HG03066 (cell line): ENCODE measurements at regions not wholly inside any gene's neighbourhood (a gene's known extent, or its start where the extent isn't known, plus 50 kb on each side); places are given as distances from the start of the nearest gene placed in this dataset.
"Not testable (repeated sequence)": the region's sequence is repeated elsewhere in the genome, so short reads cannot be mapped to it uniquely, and the experiment has no call there.

Experiments
- ATAC-seq: cut with Tn5 transposase; IDR thresholded peaks from one replicate; pipeline ENCODE4 v1.9.1; 2021; ENCODE audit warnings: low read depth; ENCODE audit not compliant: unreplicated experiment

DNA sequence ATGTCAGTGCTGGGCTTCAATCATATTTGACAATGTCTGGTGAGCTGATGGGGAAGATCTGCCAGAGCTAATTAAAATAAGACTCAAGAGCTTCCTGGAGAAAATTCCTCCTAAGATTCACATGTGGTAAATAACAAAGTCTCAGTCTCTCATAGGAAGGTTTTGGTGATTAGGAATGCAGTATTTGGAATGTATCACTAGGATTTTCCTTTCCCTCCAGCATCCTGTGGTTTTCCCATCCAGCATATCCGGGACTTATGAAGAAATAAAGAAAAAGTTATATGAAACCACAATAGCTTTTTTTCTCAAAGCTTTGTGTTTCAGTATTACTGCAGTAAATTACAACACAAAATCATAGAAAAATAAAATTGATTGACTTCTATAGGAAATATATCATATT, 1597.1 kb downstream of the ADGRL3 start:
- no peak for ATAC-seq

- ATAC-seq, result no peak
These were observed 1591.3 kb downstream of the ADGRL3 start for GRCh38 chr4:62791386-62791785.

- no peak for ATAC-seq
These were observed 1571.9 kb downstream of the ADGRL3 start for GRCh38 chr4:62771983-62772557.

DNA sequence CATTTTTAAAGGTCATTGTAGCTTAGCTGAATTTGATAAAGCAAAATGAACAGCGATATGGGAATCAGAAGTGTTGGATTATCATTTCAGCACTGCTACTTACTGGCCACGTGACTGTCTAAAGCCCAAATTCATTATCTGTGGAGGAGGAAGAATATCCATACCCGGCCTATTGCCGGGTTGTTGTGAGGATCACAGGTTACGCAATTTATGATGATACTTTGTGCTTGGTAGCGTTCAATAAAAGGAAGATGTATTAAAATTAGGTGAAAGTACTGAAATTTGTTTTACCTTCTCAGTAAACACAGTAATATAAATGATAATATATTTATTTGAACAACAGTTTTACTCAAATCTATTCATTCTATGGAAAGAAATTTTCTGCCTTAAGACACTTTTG, 1540.2 kb downstream of the ADGRL3 start:
- ATAC-seq, result no peak

- no peak for ATAC-seq
These were observed 1517.0 kb downstream of the ADGRL3 start for GRCh38 chr4:62717154-62717553.

DNA sequence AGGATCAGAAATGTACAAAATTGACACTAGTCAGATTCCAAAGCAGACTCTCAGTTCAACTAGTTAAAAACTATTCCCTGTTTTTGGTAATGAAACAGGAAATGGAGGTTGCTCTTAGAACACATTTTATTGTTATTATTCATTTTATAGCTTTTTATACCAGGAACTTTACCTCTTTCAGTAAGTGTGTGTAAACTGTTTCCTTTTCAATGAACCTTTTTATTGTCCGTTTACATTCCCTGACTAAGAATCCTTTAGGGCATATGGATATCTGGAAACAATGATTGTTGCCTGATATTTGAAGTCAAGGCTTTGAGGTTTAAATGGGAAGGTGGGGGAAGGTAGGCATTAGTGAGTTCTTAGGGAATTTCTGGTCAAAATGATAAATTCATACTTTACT, 1511.4 kb downstream of the ADGRL3 start:
- no peak for ATAC-seq

- ATAC-seq, result peak; percentile 65
These were observed 1509.6 kb downstream of the ADGRL3 start for GRCh38 chr4:62709618-62710252.

DNA sequence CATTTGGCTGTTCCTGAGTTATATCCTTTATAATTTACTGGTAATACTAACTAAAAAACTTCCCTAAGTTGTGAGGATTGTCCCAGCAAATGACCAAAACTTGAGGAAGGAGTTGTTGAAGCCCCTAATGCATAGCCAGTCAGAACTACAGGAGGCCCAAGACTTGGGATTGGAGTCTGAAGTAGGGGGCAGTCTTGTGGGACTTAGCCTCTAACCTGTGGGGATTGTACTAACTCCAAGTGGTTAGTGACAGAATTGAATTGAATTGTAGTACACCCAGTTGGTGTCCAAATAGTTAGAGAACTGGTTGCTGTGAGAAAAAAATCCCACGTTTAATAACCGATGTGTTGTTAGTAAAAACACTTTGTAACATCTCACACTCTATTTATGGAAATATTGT, 1506.3 kb downstream of the ADGRL3 start:
- ATAC-seq, result no peak

DNA sequence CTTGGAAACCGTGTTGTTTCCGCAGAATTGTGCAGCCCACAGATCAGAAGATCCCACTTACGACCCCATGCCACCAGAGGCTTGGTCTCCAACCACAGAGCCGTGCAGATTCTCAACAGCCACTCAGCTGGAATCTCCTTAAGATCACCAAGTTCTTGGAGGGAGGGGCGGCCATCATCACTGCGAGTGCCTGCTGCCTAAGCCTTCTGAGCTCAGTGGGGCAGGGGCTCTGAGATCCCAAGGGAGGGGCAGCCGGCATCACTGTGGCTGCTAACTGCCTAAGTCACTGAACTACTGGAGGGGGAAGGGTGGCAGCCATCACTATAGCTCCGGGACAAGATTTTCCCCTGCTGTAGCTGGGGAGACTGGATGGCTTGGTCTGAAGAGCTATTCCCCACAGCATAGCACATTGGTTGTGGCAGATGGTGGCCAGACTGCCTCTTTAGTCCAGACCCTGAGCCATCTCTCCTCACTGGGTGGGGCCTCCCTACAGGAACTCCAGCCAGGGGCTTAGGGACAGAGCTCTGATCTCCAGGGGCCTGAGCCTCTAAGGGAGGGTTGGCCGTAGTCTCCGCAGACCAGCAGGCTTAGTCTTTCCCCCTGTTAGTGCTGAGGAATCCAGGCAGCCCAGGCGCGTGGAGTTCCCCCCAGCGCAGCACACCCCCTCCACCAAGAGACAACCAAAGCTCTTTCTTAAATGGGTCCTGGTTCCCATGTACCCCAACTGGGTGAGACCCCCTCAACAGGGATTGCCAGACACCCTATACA, 1483.9 kb downstream of the ADGRL3 start:
- no peak for ATAC-seq

- ATAC-seq, result no peak
These were observed 1476.8 kb downstream of the ADGRL3 start for GRCh38 chr4:62676962-62677361.

GRCh38 chr4:62670514-62670913, 1470.4 kb downstream of the ADGRL3 start:
- no peak for ATAC-seq

DNA sequence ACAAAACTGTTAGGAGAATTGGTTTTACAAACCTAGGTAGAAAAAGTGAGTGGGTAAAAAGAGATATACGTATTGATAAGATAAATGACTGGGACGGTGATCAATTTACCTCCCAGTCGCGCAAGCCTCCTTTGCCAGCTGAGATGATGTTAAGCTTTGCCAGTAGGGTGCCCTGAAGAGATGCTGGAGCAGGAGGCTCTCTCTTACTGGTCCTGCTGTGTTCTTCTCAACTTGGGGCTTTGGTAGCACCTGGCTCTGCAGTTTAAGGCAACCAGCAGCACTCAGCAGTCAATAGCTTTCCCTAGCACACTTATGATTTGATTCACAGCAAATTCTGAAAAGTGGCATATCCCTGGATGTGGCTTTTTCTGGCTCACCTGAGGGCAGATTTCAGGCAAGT, 1461.7 kb downstream of the ADGRL3 start:
- ATAC-seq, result no peak

- no peak for ATAC-seq
These were observed 1455.9 kb downstream of the ADGRL3 start for GRCh38 chr4:62656006-62656405.

GRCh38 chr4:62644372-62644771, 1444.2 kb downstream of the ADGRL3 start:
- peak; percentile 58 for ATAC-seq

DNA sequence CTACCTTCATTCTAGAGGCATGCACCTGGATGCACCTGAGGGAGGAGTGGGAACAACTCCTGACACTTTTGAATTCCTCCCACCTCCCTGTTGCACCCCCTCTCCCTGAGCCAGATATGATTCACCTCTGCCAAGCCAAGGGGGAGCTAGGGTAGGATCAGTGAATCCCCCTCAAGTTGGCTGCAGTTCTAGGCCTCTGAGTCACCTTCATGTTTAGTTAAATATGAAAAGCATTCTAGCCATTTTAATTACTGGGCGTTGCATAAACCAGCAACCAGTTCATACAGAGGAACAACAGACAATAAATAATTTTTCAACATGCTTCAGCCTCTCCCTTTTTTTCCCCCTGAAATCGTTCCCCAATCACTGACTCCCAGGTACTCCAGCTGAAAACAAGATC, 1440.2 kb downstream of the ADGRL3 start:
- no peak for ATAC-seq

DNA sequence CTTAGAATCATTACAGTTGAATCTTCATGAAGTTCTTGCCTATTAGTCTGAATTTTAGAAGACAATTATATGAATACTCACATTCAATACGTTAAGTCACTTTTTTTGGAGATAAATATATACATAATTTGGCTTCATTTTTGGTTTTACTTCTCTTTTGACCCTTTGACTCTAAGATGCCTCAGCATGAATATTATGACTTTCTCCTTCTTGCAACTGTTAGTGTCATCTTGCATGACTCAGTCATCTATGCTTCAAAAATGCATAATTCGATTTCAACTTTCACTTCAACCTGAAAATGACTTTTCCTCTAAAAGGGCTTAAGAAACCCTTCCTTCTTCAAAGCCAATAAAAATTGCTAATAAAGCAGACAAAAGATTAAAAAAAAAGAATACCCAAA, 1427.5 kb downstream of the ADGRL3 start:
- no peak for ATAC-seq

DNA sequence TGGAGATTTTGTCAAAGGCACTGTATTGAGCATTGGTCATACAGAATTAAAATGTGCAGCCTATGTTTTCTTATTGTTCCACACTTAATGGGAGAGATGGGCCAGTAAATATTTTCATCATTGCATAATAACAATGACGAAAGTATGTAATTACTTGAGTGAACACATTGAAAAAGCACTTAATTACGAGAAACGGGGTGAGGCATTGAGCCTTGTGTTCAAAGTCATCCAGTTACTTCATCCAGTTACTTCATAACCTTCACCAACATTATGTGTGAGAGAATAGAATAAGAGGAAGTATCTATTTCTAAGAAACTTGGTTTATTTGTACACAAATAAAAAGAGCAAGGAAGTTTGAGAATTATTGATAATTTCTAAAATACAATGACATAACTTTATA, 1427.0 kb downstream of the ADGRL3 start:
- ATAC-seq, result no peak

GRCh38 chr4:62622089-62622488, 1422.0 kb downstream of the ADGRL3 start:
- ATAC-seq, result no peak

DNA sequence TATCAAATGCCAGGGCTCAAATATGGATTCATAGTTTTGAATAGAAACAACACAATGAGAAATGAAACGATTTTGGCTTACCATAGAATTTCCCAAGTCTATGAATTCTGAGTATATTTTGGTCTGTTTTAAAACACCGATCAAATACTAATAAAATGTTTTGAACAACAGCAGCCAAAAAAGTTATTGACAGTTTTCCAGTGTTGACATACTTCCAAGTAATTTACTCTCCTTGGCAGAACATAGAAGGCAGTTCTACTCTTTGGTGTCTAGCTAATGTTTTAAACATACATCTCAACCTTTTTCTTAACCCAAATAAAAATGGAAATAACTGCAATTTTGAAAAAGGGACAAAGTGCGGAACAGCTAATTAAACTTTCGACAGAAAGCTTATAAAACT, 1419.8 kb downstream of the ADGRL3 start:
- no peak for ATAC-seq

- no peak for ATAC-seq
These were observed 1417.9 kb downstream of the ADGRL3 start for GRCh38 chr4:62618042-62618441.

- ATAC-seq, result no peak
These were observed 1401.6 kb downstream of the ADGRL3 start for GRCh38 chr4:62601737-62602136.

- not testable (repeated sequence) for ATAC-seq
These were observed 1395.1 kb downstream of the ADGRL3 start for GRCh38 chr4:62595265-62595664.
